ENCODE measurements at regions not wholly inside any gene's neighbourhood (a gene's known extent, or its start where the extent isn't known, plus 50 kb on each side); places are given as distances from the start of the nearest gene placed in this dataset.

- intact Hi-C loops (cut with DNase I), result no loop called here
- H3K9me3 ChIP-seq, result peaks cover 0 to 3% (median 0%) of the 10 kb centered on the region in 4 donors
- ATAC-seq (no peak), DNase-seq (no peak), FAIRE-seq (no peak)
- no peak overlapping the region for H3K27ac ChIP-seq
- no peaks in the 10 kb centered on the region for H3K27me3 ChIP-seq
- H3K4me3 ChIP-seq, result no peak overlapping the region
- WGBS, 2 donors, result 26 to 46% methylated on average over 2 of the region's 2 CpGs
- TF ChIP-seq CTCF (IDR thresholded peaks at IDR 0.05), result no peak
- H3K4me1 ChIP-seq, result no peaks in the 10 kb centered on the region
- H3K36me3 ChIP-seq, result no peaks in the 10 kb centered on the region
Observed at GRCh38 chr5:85681871-85682270, 935.9 kb upstream of the COX7C start.

- TF ChIP-seq CTCF (IDR thresholded peaks at IDR 0.05), result no peak
- WGBS, 2 donors, result 65 to 88% methylated on average over 4 of the region's 4 CpGs
- no peak for FAIRE-seq
Observed at GRCh38 chr5:85684351-85684750, 933.4 kb upstream of the COX7C start.

GRCh38 chr5:85703296-85703695 is 914.4 kb upstream of the COX7C start:
- ATAC-seq, result no peak
- Histone ChIP-seq H3K9me3 (no peaks in the 10 kb centered on the region), H3K4me1 (no peaks in the 10 kb centered on the region), H3K27me3 (no peaks in the 10 kb centered on the region), H3K27ac (no peak overlapping the region), H3K36me3 (no peaks in the 10 kb centered on the region), H3K4me3 (no peak overlapping the region)
- intact Hi-C loops (cut with DNase I), result no loop called here
- no peak for FAIRE-seq
- no peak for TF ChIP-seq CTCF (IDR thresholded peaks at IDR 0.05)
- 72 to 90% methylated on average over 1 of the region's 1 CpG for WGBS, 2 donors
- DNase-seq, result no peak

More at GRCh38 chr5:85684351-85684750, 933.4 kb upstream of the COX7C start:
- H3K9me3 ChIP-seq, result peaks cover 0 to 3% (median 0%) of the 10 kb centered on the region in 4 donors
- H3K4me3 ChIP-seq, result no peak overlapping the region
- ATAC-seq (no peak), DNase-seq (no peak)
- H3K4me1 ChIP-seq, result no peaks in the 10 kb centered on the region
- intact Hi-C loops (cut with DNase I), result no loop called here
- H3K36me3 ChIP-seq, result no peaks in the 10 kb centered on the region
- no peak overlapping the region for H3K27ac ChIP-seq
- H3K27me3 ChIP-seq, result no peaks in the 10 kb centered on the region

- no peak overlapping the region for H3K27ac ChIP-seq
- H3K4me3 ChIP-seq, result no peak overlapping the region
- TF ChIP-seq CTCF (IDR thresholded peaks at IDR 0.05), result no peak
- 32 to 42% methylated on average over 1 of the region's 1 CpG for WGBS, 2 donors
- H3K36me3 ChIP-seq, result no peaks in the 10 kb centered on the region
- no peaks in the 10 kb centered on the region for H3K9me3 ChIP-seq
- H3K27me3 ChIP-seq, result no peaks in the 10 kb centered on the region
- H3K4me1 ChIP-seq, result no peaks in the 10 kb centered on the region
- DNase-seq (no peak), FAIRE-seq (no peak), ATAC-seq (no peak)
- intact Hi-C loops (cut with DNase I), result no loop called here
Observed at GRCh38 chr5:85709728-85710127, 908.0 kb upstream of the COX7C start.

GRCh38 chr5:85716344-85717202 is 901.2 kb upstream of the COX7C start:
- WGBS, 2 donors, result 28 to 34% methylated on average over 8 of the region's 8 CpGs
- no peak for ATAC-seq
- intact Hi-C loops (cut with DNase I), result no loop called here

More at GRCh38 chr5:85716344-85717202, 901.2 kb upstream of the COX7C start:
- H3K36me3 ChIP-seq, result no peaks in the 10 kb centered on the region
- no peaks in the 10 kb centered on the region for H3K9me3 ChIP-seq
- H3K4me3 ChIP-seq, result no peak overlapping the region
- no peak for TF ChIP-seq CTCF (IDR thresholded peaks at IDR 0.05)
- no peak overlapping the region for H3K27ac ChIP-seq
- DNase-seq (no peak), FAIRE-seq (no peak)
- H3K27me3 ChIP-seq, result no peaks in the 10 kb centered on the region
- no peaks in the 10 kb centered on the region for H3K4me1 ChIP-seq

Data from pancreas (tissue), 10 donors.